ENCODE measurements at regions not wholly inside any gene's neighbourhood (a gene's known extent, or its start where the extent isn't known, plus 50 kb on each side); places are given as distances from the start of the nearest gene placed in this dataset.

DNA sequence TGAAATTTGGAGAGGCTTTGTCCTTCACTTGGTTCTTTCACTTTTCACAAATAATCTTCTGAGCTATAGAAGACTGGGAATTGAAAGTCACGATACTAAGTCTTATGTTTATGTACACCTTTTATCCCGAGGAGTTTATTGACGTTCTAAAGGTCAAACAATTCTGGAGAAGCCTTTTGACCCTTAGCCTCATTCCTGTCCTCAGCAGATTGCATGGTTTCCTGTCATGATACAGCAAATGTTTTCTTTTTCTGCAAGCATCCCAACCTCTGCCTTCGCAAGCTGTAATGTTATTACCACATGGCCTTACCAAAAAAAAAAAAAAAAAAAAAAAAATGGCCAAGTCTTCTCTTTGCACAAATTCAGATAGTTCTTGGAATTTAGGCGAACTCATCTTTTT, 411.7 kb upstream of the FLRT2 start:
- DNase-seq (ENCODE audit: low spot score) = no peak
- TF ChIP-seq, protein P1, sequence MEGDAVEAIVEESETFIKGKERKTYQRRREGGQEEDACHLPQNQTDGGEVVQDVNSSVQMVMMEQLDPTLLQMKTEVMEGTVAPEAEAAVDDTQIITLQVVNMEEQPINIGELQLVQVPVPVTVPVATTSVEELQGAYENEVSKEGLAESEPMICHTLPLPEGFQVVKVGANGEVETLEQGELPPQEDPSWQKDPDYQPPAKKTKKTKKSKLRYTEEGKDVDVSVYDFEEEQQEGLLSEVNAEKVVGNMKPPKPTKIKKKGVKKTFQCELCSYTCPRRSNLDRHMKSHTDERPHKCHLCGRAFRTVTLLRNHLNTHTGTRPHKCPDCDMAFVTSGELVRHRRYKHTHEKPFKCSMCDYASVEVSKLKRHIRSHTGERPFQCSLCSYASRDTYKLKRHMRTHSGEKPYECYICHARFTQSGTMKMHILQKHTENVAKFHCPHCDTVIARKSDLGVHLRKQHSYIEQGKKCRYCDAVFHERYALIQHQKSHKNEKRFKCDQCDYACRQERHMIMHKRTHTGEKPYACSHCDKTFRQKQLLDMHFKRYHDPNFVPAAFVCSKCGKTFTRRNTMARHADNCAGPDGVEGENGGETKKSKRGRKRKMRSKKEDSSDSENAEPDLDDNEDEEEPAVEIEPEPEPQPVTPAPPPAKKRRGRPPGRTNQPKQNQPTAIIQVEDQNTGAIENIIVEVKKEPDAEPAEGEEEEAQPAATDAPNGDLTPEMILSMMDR (IDR thresholded peaks at IDR 0.05; ENCODE audit: extremely low read depth, insufficient read depth, missing control alignments) = no peak
- in situ Hi-C loops (cut with MboI; ENCODE audit: low pct_unique_long_range_greater_than_20kb, low sequenced_read_pairs, unreplicated experiment) = no loop called here

DNA sequence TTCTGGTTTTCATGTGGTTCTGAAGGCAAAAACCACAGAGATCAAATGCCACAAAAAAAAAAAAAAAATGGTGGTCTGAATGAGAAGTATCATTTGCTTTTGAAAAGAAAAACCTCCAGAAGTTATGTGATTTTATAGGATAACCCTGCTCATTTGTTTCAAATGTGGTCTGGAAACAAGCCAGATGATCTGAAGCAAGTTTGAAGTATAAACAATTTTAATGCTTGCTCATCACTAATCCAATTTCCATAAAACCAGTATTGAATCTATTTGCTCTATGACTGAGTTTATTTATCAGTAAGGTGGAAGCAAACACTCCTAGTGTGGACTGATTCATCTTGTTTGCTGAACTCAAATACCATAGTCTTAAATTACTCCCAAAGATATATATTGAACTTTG, 407.3 kb upstream of the FLRT2 start:
- in situ Hi-C loops (cut with MboI; ENCODE audit: low pct_unique_long_range_greater_than_20kb, low sequenced_read_pairs, unreplicated experiment) = no loop called here
- TF ChIP-seq, protein P1 (IDR thresholded peaks at IDR 0.05; ENCODE audit: extremely low read depth, insufficient read depth, missing control alignments) = no peak
- no peak for DNase-seq (ENCODE audit: low spot score)

DNA sequence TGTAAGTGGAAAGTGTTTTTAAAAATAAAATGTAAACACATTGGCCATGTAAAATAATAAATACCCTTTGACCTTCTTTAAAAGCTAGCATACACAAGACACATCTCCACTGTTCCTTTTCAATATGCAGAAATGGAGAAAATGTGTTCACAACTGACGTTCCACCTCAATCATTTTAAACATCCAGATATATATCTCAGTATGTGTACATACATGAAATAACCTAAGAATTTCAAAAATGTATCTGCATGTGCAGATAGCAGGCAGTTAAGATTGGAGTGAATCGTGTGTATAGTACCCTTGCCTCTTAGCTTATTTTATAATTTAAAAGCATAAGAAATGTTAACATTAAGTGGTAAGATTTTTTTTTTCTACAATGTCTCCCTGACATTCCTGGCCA, 406.2 kb upstream of the FLRT2 start:
- DNase-seq (ENCODE audit: low spot score) = no peak
- in situ Hi-C loops (cut with MboI; ENCODE audit: low pct_unique_long_range_greater_than_20kb, low sequenced_read_pairs, unreplicated experiment) = no loop called here
- TF ChIP-seq, protein P1 (IDR thresholded peaks at IDR 0.05; ENCODE audit: extremely low read depth, insufficient read depth, missing control alignments) = no peak

DNA sequence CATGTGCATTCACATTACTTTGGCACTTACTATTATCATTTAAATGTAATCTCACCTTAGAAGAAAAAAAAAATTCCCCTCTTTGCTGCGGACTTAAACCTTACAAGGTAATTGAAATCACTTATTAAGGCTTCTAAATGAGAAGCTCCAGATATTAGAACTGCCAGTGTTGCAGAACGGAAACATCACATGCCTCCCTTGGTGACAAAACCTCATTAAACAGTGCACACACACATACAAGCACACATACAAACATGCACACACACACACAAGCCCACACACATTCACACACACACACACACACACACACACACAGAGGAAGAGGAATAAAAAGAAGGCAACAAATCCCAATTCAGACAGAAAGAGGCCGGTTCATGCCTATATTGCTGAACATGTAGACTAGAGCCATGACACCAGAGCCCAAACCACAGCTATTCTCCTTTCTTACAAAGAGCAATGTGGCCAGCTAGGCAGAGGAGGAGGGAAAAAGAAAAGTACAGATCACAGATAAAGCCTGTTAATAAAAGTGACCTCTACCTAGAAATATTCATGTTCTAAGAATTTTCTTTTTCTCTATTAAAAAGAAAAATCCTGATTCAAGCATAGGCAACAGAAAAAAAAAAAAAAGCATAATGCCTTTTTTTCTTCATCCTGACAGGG, 405.2 kb upstream of the FLRT2 start:
- TF ChIP-seq, protein P1 (IDR thresholded peaks at IDR 0.05; ENCODE audit: extremely low read depth, insufficient read depth, missing control alignments) = no peak
- in situ Hi-C loops (cut with MboI; ENCODE audit: low pct_unique_long_range_greater_than_20kb, low sequenced_read_pairs, unreplicated experiment) = no loop called here
- DNase-seq (ENCODE audit: low spot score) = no peak

DNA sequence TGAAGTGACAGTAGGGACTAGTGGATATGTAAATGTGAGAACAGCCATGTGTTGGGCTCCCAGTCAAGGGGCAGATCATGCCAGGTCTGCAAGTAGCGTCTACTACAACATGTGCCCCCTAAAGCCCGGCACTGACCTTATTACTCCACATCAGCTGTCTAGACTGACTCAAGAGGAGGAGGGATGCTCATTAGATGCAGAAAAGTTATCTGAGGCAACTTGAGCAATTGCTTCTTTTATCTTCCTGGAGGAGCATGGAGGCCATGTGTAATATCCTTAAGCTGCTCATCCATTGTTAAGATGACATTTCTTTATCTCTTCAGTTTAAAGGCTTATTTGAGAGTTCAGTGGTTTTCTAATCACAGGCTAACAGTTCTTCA, 404.7 kb upstream of the FLRT2 start:
- in situ Hi-C loops (cut with MboI; ENCODE audit: low pct_unique_long_range_greater_than_20kb, low sequenced_read_pairs, unreplicated experiment) = no loop called here
- DNase-seq (ENCODE audit: low spot score) = no peak
- TF ChIP-seq, protein P1 (IDR thresholded peaks at IDR 0.05; ENCODE audit: extremely low read depth, insufficient read depth, missing control alignments) = no peak

DNA sequence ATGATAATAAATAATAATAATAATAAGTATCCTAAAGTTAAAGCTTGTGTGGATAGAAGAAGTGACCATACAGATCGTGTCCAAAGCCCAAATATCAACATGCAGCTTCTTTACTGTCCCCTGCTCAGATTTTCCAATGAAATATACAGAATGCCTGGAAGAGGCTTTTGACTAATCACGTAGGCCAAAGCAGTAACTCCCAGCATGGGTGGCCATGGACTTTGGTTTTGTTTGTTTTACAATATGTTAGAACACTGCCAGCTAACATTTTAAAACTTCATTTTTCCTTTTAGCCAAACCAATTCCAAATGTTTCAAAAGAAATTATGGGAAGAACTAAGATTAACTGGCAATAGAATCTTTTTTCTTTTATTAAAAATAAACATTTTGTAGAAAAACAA, 400.0 kb upstream of the FLRT2 start:
- no peak for DNase-seq (ENCODE audit: low spot score)
- in situ Hi-C loops (cut with MboI; ENCODE audit: low pct_unique_long_range_greater_than_20kb, low sequenced_read_pairs, unreplicated experiment) = no loop called here
- TF ChIP-seq, protein P1 (IDR thresholded peaks at IDR 0.05; ENCODE audit: extremely low read depth, insufficient read depth, missing control alignments) = no peak
